ENCODE measurements at regions not wholly inside any gene's neighbourhood (a gene's known extent, or its start where the extent isn't known, plus 50 kb on each side); places are given as distances from the start of the nearest gene placed in this dataset.

- H3K9me3 ChIP-seq (replicated peaks; ENCODE audit: control insufficient read depth, insufficient read depth, low read length) = no peaks in the 10 kb centered on the region
- RAD21 ChIA-PET (ENCODE audit: unreplicated experiment) = interaction anchor here (1.3 kb wide), 1 partner anchor 20 kb away, joined by 3 read pairs; no protein-coding TSS in a partner anchor
- H3K4me2 ChIP-seq (ENCODE audit: control insufficient read depth, insufficient read depth) = no peak overlapping the region
- POLR2A ChIA-PET = interaction anchor here (1.2 to 1.4 kb wide), 2 partner anchors 14 to 49 kb away, joined by 3 to 4 read pairs; no protein-coding TSS in a partner anchor
- H3K4me3 ChIP-seq = no peak overlapping the region
- no peak overlapping the region for H3K27ac ChIP-seq (ENCODE audit: control insufficient read depth, insufficient read depth)
- H3K79me2 ChIP-seq (ENCODE audit: control insufficient read depth, insufficient read depth, low read length) = no peaks in the 10 kb centered on the region
- no peaks in the 10 kb centered on the region for H4K20me1 ChIP-seq (ENCODE audit: control insufficient read depth, insufficient read depth)
- ATAC-seq (no peak), FAIRE-seq (no peak), DNase-seq (ENCODE audit: low read depth, low spot score) (no peak)
- BruUV-seq (replicated peaks) = no TSS peak
- no peaks in the 10 kb centered on the region for H3K36me3 ChIP-seq (ENCODE audit: control insufficient read depth in 2 of 2, insufficient read depth in 2 of 2, low read length in 1 of 2)
- WGBS (ENCODE audit: insufficient coverage, insufficient replicate concordance, low lambda C conversion rate, missing lambda C conversion rate) = 21% methylated on average over 9 of the region's 9 CpGs
- CTCF ChIA-PET = no interaction called here
- in situ Hi-C loops (cut with MboI) = no loop called here
- no peak overlapping the region for H3K9ac ChIP-seq (ENCODE audit: control insufficient read depth, insufficient read depth, low read length)
- no peaks in the 10 kb centered on the region for H3K4me1 ChIP-seq (ENCODE audit: control insufficient read depth, insufficient read depth, low read length)
- H3K27me3 ChIP-seq (replicated peaks in 1 of 2; ENCODE audit: control insufficient read depth in 2 of 2, insufficient read depth in 2 of 2, low read length in 1 of 2) = no peaks in the 10 kb centered on the region; a peak in 2 of 4 replicates
- TF ChIP-seq CHD2 (IDR thresholded peaks at IDR 0.05; ENCODE audit: borderline replicate concordance, low read depth, low read length) (no peak), RUNX3 (IDR thresholded peaks at IDR 0.05; ENCODE audit: low read length) (no peak), USF2 (IDR thresholded peaks at IDR 0.05; ENCODE audit: borderline replicate concordance, low read depth, low read length) (no peak), SIN3A (IDR thresholded peaks at IDR 0.05; ENCODE audit: low read depth, low read length) (no peak), WRNIP1 (IDR thresholded peaks at IDR 0.05; ENCODE audit: borderline replicate concordance, low read depth, low read length) (no peak), NR2C2 (IDR thresholded peaks at IDR 0.05; ENCODE audit: borderline replicate concordance, control insufficient read depth, insufficient read length, low read depth) (no peak), SUPT20H (IDR thresholded peaks at IDR 0.05; ENCODE audit: borderline replicate concordance, control insufficient read depth, low read depth, low read length) (no peak), NR2C1 (IDR thresholded peaks at IDR 0.05) (no peak), ETV6 (conservative IDR thresholded peaks at IDR 0.05 in 1 of 2, IDR thresholded peaks at IDR 0.05 in 1 of 2; ENCODE audit: borderline replicate concordance in 1 of 2, low read depth in 1 of 2) (no peak), POLR2A (IDR thresholded peaks at IDR 0.05; ENCODE audit: low read depth, low read length) (no peak), NBN (IDR thresholded peaks at IDR 0.05) (no peak), IRF3 (IDR thresholded peaks at IDR 0.05) (no peak), ATF7 (IDR thresholded peaks at IDR 0.05; ENCODE audit: low read depth) (no peak)
- TF ChIP-seq, protein P1, sequence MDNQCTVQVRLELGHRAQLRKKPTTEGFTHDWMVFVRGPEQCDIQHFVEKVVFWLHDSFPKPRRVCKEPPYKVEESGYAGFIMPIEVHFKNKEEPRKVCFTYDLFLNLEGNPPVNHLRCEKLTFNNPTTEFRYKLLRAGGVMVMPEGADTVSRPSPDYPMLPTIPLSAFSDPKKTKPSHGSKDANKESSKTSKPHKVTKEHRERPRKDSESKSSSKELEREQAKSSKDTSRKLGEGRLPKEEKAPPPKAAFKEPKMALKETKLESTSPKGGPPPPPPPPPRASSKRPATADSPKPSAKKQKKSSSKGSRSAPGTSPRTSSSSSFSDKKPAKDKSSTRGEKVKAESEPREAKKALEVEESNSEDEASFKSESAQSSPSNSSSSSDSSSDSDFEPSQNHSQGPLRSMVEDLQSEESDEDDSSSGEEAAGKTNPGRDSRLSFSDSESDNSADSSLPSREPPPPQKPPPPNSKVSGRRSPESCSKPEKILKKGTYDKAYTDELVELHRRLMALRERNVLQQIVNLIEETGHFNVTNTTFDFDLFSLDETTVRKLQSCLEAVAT (IDR thresholded peaks at IDR 0.05) = no peak
- SMC1A ChIA-PET (ENCODE audit: uncharacterized antibody, unreplicated experiment) = interaction anchor here (1.3 kb wide), 1 partner anchor 14 kb away, joined by 7 read pairs; no protein-coding TSS in a partner anchor
- no peak overlapping the region for H2AFZ ChIP-seq (ENCODE audit: control insufficient read depth, low read depth, low read length)
- intact Hi-C loops (cut with micrococcal nuclease; ENCODE audit: unreplicated experiment) = no loop called here
Measured at GRCh38 chr2:43031471-43032212, 194.8 kb downstream of the ZFP36L2 start.
